ENCODE measurements at regions not wholly inside any gene's neighbourhood (a gene's known extent, or its start where the extent isn't known, plus 50 kb on each side); places are given as distances from the start of the nearest gene placed in this dataset.

- no peak for DNase-seq (ENCODE audit: low read depth in 2 of 2)
These were observed 115.0 kb upstream of the LGALSL start for GRCh38 chr2:64338910-64339500.

GRCh38 chr2:64341461-64341860 lies 112.5 kb upstream of the LGALSL start:
- DNase-seq (ENCODE audit: low read depth in 2 of 2) = no peak

- no peak for DNase-seq (ENCODE audit: low read depth in 2 of 2)
These were observed 111.5 kb upstream of the LGALSL start for GRCh38 chr2:64342195-64343099.

GRCh38 chr2:64344999-64345576 lies 108.9 kb upstream of the LGALSL start:
- no peak for DNase-seq (ENCODE audit: low read depth in 2 of 2)

- no peak for DNase-seq (ENCODE audit: low read depth in 2 of 2)
These were observed 108.0 kb upstream of the LGALSL start for GRCh38 chr2:64345998-64346397.

- DNase-seq (ENCODE audit: low read depth in 2 of 2) = no peak
These were observed 105.4 kb upstream of the LGALSL start for GRCh38 chr2:64348386-64349130.

- DNase-seq (ENCODE audit: low read depth in 2 of 2) = no peak
These were observed 104.8 kb upstream of the LGALSL start for GRCh38 chr2:64349131-64349530.

- DNase-seq (ENCODE audit: low read depth in 2 of 2) = no peak
These were observed 103.0 kb upstream of the LGALSL start for GRCh38 chr2:64350996-64351395.

- DNase-seq (ENCODE audit: low read depth in 2 of 2) = no peak
These were observed 101.7 kb upstream of the LGALSL start for GRCh38 chr2:64352292-64352691.

GRCh38 chr2:64354857-64355680 lies 98.9 kb upstream of the LGALSL start:
- DNase-seq (ENCODE audit: low read depth in 2 of 2) = no peak

- DNase-seq (ENCODE audit: low read depth in 2 of 2) = no peak
These were observed 97.1 kb upstream of the LGALSL start for GRCh38 chr2:64356906-64357305.

GRCh38 chr2:64359171-64359891 lies 94.6 kb upstream of the LGALSL start:
- no peak for DNase-seq (ENCODE audit: low read depth in 2 of 2)

GRCh38 chr2:64359892-64360657 lies 93.9 kb upstream of the LGALSL start:
- DNase-seq (ENCODE audit: low read depth in 2 of 2) = no peak

GRCh38 chr2:64361151-64361938 lies 92.6 kb upstream of the LGALSL start:
- DNase-seq (ENCODE audit: low read depth in 2 of 2) = no peak

- DNase-seq (ENCODE audit: low read depth in 2 of 2) = no peak
These were observed 91.4 kb upstream of the LGALSL start for GRCh38 chr2:64362562-64363026.

- DNase-seq (ENCODE audit: low read depth in 2 of 2) = no peak
These were observed 90.8 kb upstream of the LGALSL start for GRCh38 chr2:64363140-64363539.

- no peak for DNase-seq (ENCODE audit: low read depth in 2 of 2)
These were observed 90.1 kb upstream of the LGALSL start for GRCh38 chr2:64363848-64364247.

GRCh38 chr2:64367444-64368232 lies 86.3 kb upstream of the LGALSL start:
- no peak for DNase-seq (ENCODE audit: low read depth in 2 of 2)
